Liver (tissue), 3 donors: ENCODE measurements at regions not wholly inside any gene's neighbourhood (a gene's known extent, or its start where the extent isn't known, plus 50 kb on each side); places are given as distances from the start of the nearest gene placed in this dataset.
A peak's percentile ranks its signal among the peaks of the same experiment; 100 is the strongest.

Experiments used
- CTCF ChIP-seq: fragments of 150-350 bp; IDR thresholded peaks from 2 replicates; pipeline ENCODE4 v1.5.1; 2017; ENCODE audit warnings: improper control_type of control experiment, low read depth, low read length; ENCODE audit not compliant: missing input control
- EGR1 ChIP-seq, 2 donors: IDR thresholded peaks; 2 replicates each; pipeline ENCODE4 v1.6.1; 2016 to 2018; ENCODE audit warnings: antibody characterized with exemption in 2 of 2, low read depth in 2 of 2
- HNF4A ChIP-seq, 2 donors: conservative IDR thresholded peaks; 2 replicates each; pipeline ENCODE4 v1.6.1; 2016; ENCODE audit warnings: antibody characterized with exemption in 2 of 2, mild to moderate bottlenecking in 2 of 2
- HNF4G ChIP-seq: IDR thresholded peaks from 2 replicates; pipeline ENCODE4 v1.6.1; 2016; ENCODE audit warnings: antibody characterized with exemption
- JUND ChIP-seq, 2 donors: IDR thresholded peaks; 2 replicates each; pipeline ENCODE4 v1.6.1; 2016; ENCODE audit warnings: antibody characterized with exemption in 2 of 2
- RAD21 ChIP-seq, 2 donors: IDR thresholded peaks; 2 replicates each; pipeline ENCODE4 v1.6.1; 2016; ENCODE audit warnings: antibody characterized with exemption in 2 of 2, mild to moderate bottlenecking in 2 of 2
- REST ChIP-seq: IDR thresholded peaks from 2 replicates; pipeline ENCODE4 v1.6.1; 2016; ENCODE audit warnings: antibody characterized with exemption, mild to moderate bottlenecking
- donor health status: healthy.
- donor health status: healthy.

GRCh38 chr16:80265624-80266306 lies 275.0 kb upstream of the DYNLRB2 start:
- TF ChIP-seq CTCF (no peak), JUND (IDR thresholded peaks at IDR 0.05) (peak; percentile 47 to 79), HNF4G (peak; percentile 43), EGR1 (IDR thresholded peaks at IDR 0.05; ENCODE audit: low read depth in 2 of 2) (no peak), HNF4A (conservative IDR thresholded peaks at IDR 0.05) (peak; percentile 60 to 69), RAD21 (IDR thresholded peaks at IDR 0.05) (no peak), REST (no peak)
